SK-N-SH (cell line): ENCODE measurements at regions not wholly inside any gene's neighbourhood (a gene's known extent, or its start where the extent isn't known, plus 50 kb on each side); places are given as distances from the start of the nearest gene placed in this dataset.

ENCODE experiments used
- CTCF ChIA-PET: fragments of 300-600, 350-600 bp; formaldehyde crosslinking; extraction: SDS; loops from one replicate; lab custom pipeline; 2021; lab: Yijun Ruan, JAX
- POLR2A ChIA-PET: fragments of 350-600 bp; sonication (Branson Sonifier 250); formaldehyde crosslinking; extraction: SDS; loops from one replicate; lab custom pipeline; 2020; ENCODE audit warnings: antibody characterized with exemption, inconsistent platforms; lab: Yijun Ruan, JAX
- DNase-seq: peaks from one replicate; pipeline ENCODE4 v3.0.0; 2012
- H2AFZ ChIP-seq: fragments of 200-600 bp; sonication (generic); 2 replicates; pipeline ENCODE4 v1.8.1; 2016; ENCODE audit warnings: antibody characterized with exemption, mild to moderate bottlenecking, low read depth
- H3F3A ChIP-seq: fragments of 200-600 bp; sonication (generic); replicated peaks from 2 replicates; pipeline ENCODE3; 2016; ENCODE audit warnings: antibody characterized with exemption, mild to moderate bottlenecking; ENCODE audit not compliant: insufficient read depth
- H3K27ac ChIP-seq, 2 experiments: fragments of 200-500 bp in 1 of 2; fragments of 200-600 bp in 1 of 2; sonication (Bioruptor generic) in 1 of 2; sonication (generic), shearing (Covaris generic) in 1 of 2; 2 replicates each; pipeline versions ENCODE4 v1.5.1 to v1.6.1; 2014 to 2016; ENCODE audit warnings: low read depth in 2 of 2, inconsistent platforms in 1 of 2, low read length in 1 of 2, mild to moderate bottlenecking in 1 of 2, mixed read lengths in 1 of 2
- H3K27me3 ChIP-seq: fragments of 200-600 bp; sonication (generic), shearing (Covaris generic); 2 replicates; pipeline ENCODE4 v1.6.1; 2016; ENCODE audit warnings: mixed run types; ENCODE audit not compliant: insufficient read depth
- H3K36me3 ChIP-seq, 2 experiments: fragments of 200-500 bp in 1 of 2; fragments of 200-600 bp in 1 of 2; sonication (Bioruptor generic) in 1 of 2; sonication (generic) in 1 of 2; replicated peaks in 1 of 2; 2 replicates each; pipeline versions ENCODE3 to v1.5.1; 2014 to 2016; ENCODE audit warnings: low read length in 1 of 2, mild to moderate bottlenecking in 1 of 2; ENCODE audit not compliant: insufficient read depth in 2 of 2, control insufficient read depth in 1 of 2
- H3K4me1 ChIP-seq, 2 experiments: fragments of 200-500 bp in 1 of 2; fragments of 200-600 bp in 1 of 2; sonication (Bioruptor generic) in 1 of 2; sonication (generic), shearing (Covaris generic) in 1 of 2; 2 replicates each; pipeline versions ENCODE4 v1.5.1 to v1.6.1; 2014 to 2016; ENCODE audit warnings: low read depth in 1 of 2, low read length in 1 of 2, mixed run types in 1 of 2; ENCODE audit not compliant: insufficient read depth in 2 of 2, control insufficient read depth in 1 of 2
- H3K4me2 ChIP-seq: fragments of 200-600 bp; sonication (generic), shearing (Covaris generic); 2 replicates; pipeline ENCODE4 v1.6.1; 2017; ENCODE audit warnings: mixed run types
- H3K4me3 ChIP-seq, 2 experiments: fragments of 200-500 bp in 1 of 2; fragments of 200-600 bp in 1 of 2; sonication (Bioruptor generic) in 1 of 2; sonication (generic), shearing (Covaris generic) in 1 of 2; 2 replicates each; pipeline versions ENCODE4 v1.5.1 to v1.8.1; 2014 to 2016; ENCODE audit warnings: low read depth in 2 of 2, inconsistent platforms in 1 of 2, low read length in 1 of 2, mild to moderate bottlenecking in 1 of 2, mixed read lengths in 1 of 2, moderate library complexity in 1 of 2
- H3K79me2 ChIP-seq: fragments of 200-600 bp; sonication (generic); 2 replicates; pipeline ENCODE4 v1.8.1; 2017; ENCODE audit warnings: mild to moderate bottlenecking; ENCODE audit not compliant: insufficient read depth
- H3K9ac ChIP-seq: fragments of 200-600 bp; sonication (generic); 2 replicates; pipeline ENCODE4 v1.6.1; 2017; ENCODE audit warnings: mixed run types
- H3K9me2 ChIP-seq: fragments of 200-600 bp; sonication (generic); 2 replicates; pipeline ENCODE4 v1.6.1; 2017; ENCODE audit warnings: mixed run types
- H3K9me3 ChIP-seq: fragments of 200-600 bp; sonication (generic); 2 replicates; pipeline ENCODE4 v1.6.1; 2017; ENCODE audit warnings: mixed run types, mild to moderate bottlenecking, moderate library complexity
- H4K20me1 ChIP-seq: fragments of 200-600 bp; sonication (generic); 2 replicates; pipeline ENCODE4 v1.6.1; 2017; ENCODE audit warnings: mild to moderate bottlenecking, mixed run types; ENCODE audit not compliant: insufficient read depth
- ELF1 ChIP-seq: IDR thresholded peaks from 2 replicates; pipeline ENCODE4 v1.4.0; 2012
- EP300 ChIP-seq, 2 experiments: IDR thresholded peaks; 2 replicates each; pipeline versions ENCODE4 v1.4.0 to v1.6.1; 2012; ENCODE audit warnings: borderline replicate concordance in 1 of 2, low read depth in 1 of 2, low read length in 1 of 2
- FOSL2 ChIP-seq: IDR thresholded peaks from 2 replicates; pipeline ENCODE4 v1.4.0; 2012; ENCODE audit warnings: low read depth, mild to moderate bottlenecking, moderate library complexity, borderline replicate concordance
- MAX ChIP-seq: IDR thresholded peaks from 2 replicates; pipeline ENCODE4 v1.4.0; 2012; ENCODE audit warnings: low read depth
- RAD21 ChIP-seq: IDR thresholded peaks from 2 replicates; pipeline ENCODE4 v1.6.1; 2012; ENCODE audit warnings: mild to moderate bottlenecking, low read length
- TCF12 ChIP-seq: IDR thresholded peaks from 2 replicates; pipeline ENCODE4 v1.4.0; 2012
- TEAD4 ChIP-seq: IDR thresholded peaks from 2 replicates; pipeline ENCODE4 v1.4.0; 2012; ENCODE audit warnings: mild to moderate bottlenecking, borderline replicate concordance; ENCODE audit not compliant: insufficient read depth
- YY1 ChIP-seq: IDR thresholded peaks from 2 replicates; pipeline ENCODE4 v1.4.0; 2012; ENCODE audit warnings: low read depth, mild to moderate bottlenecking
- WGBS: methylation state at CpG from one replicate; pipeline ENCODE4 v1.1.6; 2017; ENCODE audit warnings: low lambda C conversion rate; 5-methylcytosine and 5-hydroxymethylcytosine counted together
- TF ChIP-seq, protein P1 (sequence below): fragments of 150-350 bp; IDR thresholded peaks from 2 replicates; pipeline ENCODE4 v1.6.1; 2017; ENCODE audit warnings: antibody characterized with exemption, low read length, low read depth, borderline replicate concordance
- TF ChIP-seq, protein P2 (sequence below): fragments of 200-600 bp; sonication (generic); IDR thresholded peaks from 2 replicates; pipeline ENCODE4 v1.6.1; 2017; ENCODE audit warnings: antibody characterized with exemption, mild to moderate bottlenecking, moderate library complexity

DNA sequence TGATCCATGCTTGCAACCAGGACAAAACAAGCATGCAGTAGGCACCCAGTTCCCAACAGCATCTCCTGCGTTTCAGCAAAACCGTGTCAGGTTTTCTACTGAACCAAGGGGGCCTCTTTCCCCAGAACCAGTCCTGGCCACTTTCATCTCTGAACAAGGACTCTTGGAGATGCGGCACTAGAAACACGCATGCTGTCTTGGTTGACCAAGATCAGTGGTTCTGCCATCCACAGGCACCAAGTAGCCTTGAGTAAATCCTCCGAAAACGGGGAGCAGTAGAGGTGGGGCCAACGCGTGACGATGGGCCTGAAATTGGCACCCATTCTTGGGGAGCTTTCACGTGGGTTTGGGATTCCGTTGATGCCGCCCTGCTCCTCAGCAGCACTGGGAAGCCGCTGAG is 62.5 kb upstream of the AJAP1 start:
- Histone ChIP-seq H3K27me3 (no peaks in the 10 kb centered on the region), H3F3A (no peaks in the 10 kb centered on the region), H3K36me3 (no peaks in the 10 kb centered on the region), H4K20me1 (no peaks in the 10 kb centered on the region), H3K4me3 (no peak overlapping the region), H3K4me1 (no peaks in the 10 kb centered on the region), H3K9ac (no peak overlapping the region), H3K4me2 (no peak overlapping the region), H2AFZ (no peak overlapping the region), H3K79me2 (no peaks in the 10 kb centered on the region), H3K27ac (no peak overlapping the region), H3K9me2 (no peaks in the 10 kb centered on the region), H3K9me3 (no peaks in the 10 kb centered on the region)
- CTCF ChIA-PET, result no interaction called here
- DNase-seq, result no peak
- TF ChIP-seq FOSL2, result no peak
- TF ChIP-seq TCF12, result no peak
- no peak for TF ChIP-seq EP300 (IDR thresholded peaks at IDR 0.05; ENCODE audit: borderline replicate concordance in 1 of 2, low read depth in 1 of 2, low read length in 1 of 2)
- TF ChIP-seq RAD21, result no peak
- TF ChIP-seq, protein P1, sequence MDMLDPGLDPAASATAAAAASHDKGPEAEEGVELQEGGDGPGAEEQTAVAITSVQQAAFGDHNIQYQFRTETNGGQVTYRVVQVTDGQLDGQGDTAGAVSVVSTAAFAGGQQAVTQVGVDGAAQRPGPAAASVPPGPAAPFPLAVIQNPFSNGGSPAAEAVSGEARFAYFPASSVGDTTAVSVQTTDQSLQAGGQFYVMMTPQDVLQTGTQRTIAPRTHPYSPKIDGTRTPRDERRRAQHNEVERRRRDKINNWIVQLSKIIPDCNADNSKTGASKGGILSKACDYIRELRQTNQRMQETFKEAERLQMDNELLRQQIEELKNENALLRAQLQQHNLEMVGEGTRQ, result no peak
- POLR2A ChIA-PET, result no interaction called here
- 45% methylated on average over 12 of the region's 13 CpGs for WGBS

GRCh38 chr1:4593106-4593505 is 61.3 kb upstream of the AJAP1 start:
- no peaks in the 10 kb centered on the region for H3K79me2 ChIP-seq
- no peak overlapping the region for H3K4me3 ChIP-seq
- TF ChIP-seq, protein P1, result no peak
- no peak for TF ChIP-seq MAX
- TF ChIP-seq ELF1, result no peak
- TF ChIP-seq, protein P2, sequence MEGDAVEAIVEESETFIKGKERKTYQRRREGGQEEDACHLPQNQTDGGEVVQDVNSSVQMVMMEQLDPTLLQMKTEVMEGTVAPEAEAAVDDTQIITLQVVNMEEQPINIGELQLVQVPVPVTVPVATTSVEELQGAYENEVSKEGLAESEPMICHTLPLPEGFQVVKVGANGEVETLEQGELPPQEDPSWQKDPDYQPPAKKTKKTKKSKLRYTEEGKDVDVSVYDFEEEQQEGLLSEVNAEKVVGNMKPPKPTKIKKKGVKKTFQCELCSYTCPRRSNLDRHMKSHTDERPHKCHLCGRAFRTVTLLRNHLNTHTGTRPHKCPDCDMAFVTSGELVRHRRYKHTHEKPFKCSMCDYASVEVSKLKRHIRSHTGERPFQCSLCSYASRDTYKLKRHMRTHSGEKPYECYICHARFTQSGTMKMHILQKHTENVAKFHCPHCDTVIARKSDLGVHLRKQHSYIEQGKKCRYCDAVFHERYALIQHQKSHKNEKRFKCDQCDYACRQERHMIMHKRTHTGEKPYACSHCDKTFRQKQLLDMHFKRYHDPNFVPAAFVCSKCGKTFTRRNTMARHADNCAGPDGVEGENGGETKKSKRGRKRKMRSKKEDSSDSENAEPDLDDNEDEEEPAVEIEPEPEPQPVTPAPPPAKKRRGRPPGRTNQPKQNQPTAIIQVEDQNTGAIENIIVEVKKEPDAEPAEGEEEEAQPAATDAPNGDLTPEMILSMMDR, result no peak
- no peak for TF ChIP-seq TCF12
- TF ChIP-seq TEAD4, result no peak
- no peak for TF ChIP-seq YY1
- no peak overlapping the region for H3K4me2 ChIP-seq
- no peak overlapping the region for H3K27ac ChIP-seq
- ChIA-PET CTCF (interaction anchor here (0.6 kb wide), 1 partner anchor 9 kb away, joined by 3 read pairs; no protein-coding TSS in a partner anchor), POLR2A (no interaction called here)
- no peak overlapping the region for H2AFZ ChIP-seq
- no peak for DNase-seq
- no peak overlapping the region for H3K9ac ChIP-seq
- H3K9me3 ChIP-seq, result no peaks in the 10 kb centered on the region
- H3F3A ChIP-seq, result no peaks in the 10 kb centered on the region
- no peaks in the 10 kb centered on the region for H3K9me2 ChIP-seq
- H3K4me1 ChIP-seq, result no peaks in the 10 kb centered on the region
- WGBS, result 35% methylated on average over 2 of the region's 7 CpGs
- H4K20me1 ChIP-seq, result no peaks in the 10 kb centered on the region
- no peaks in the 10 kb centered on the region for H3K27me3 ChIP-seq
- H3K36me3 ChIP-seq, result no peaks in the 10 kb centered on the region
